Transverse colon (tissue), 4 donors: ENCODE measurements at regions not wholly inside any gene's neighbourhood (a gene's known extent, or its start where the extent isn't known, plus 50 kb on each side); places are given as distances from the start of the nearest gene placed in this dataset.

ENCODE experiments used
- DNase-seq: peaks from one replicate; pipeline ENCODE4 v3.0.0-alpha.2; 2019
- H3K27ac ChIP-seq, 4 donors: fragments of 200-600 bp; sonication (generic); 2 replicates each; pipeline ENCODE4 v1.5.1; 2016 to 2018; ENCODE audit warnings: inconsistent platforms in 4 of 4
- H3K27me3 ChIP-seq: fragments of 200-600 bp; sonication (generic); 2 replicates; pipeline ENCODE4 v1.5.1; 2017; ENCODE audit warnings: inconsistent platforms
- H3K36me3 ChIP-seq, 4 donors: fragments of 200-600 bp; sonication (generic); 2 replicates each; pipeline ENCODE4 v1.5.1; 2017 to 2019; ENCODE audit warnings: inconsistent platforms in 4 of 4
- H3K4me1 ChIP-seq, 4 donors: fragments of 200-600 bp; sonication (generic); 2 replicates each; pipeline ENCODE4 v1.5.1; 2017 to 2020; ENCODE audit warnings: inconsistent platforms in 4 of 4
- H3K4me3 ChIP-seq, 4 donors: fragments of 200-600 bp; sonication (generic); 1 replicate in 1 of 4; 2 replicates in 3 of 4; pipeline versions ENCODE4 v1.5.1 to v1.6.1; 2017 to 2019; ENCODE audit warnings: inconsistent platforms in 4 of 4
- H3K9me3 ChIP-seq, 2 donors: fragments of 200-600 bp; sonication (generic); 2 replicates each; pipeline ENCODE4 v1.5.1; 2017 to 2019; ENCODE audit warnings: inconsistent platforms in 2 of 2
- EP300 ChIP-seq: sonication (generic); formaldehyde crosslinking; IDR thresholded peaks from one replicate; pipeline ENCODE4 v1.6.1; 2017; ENCODE audit warnings: antibody characterized with exemption, low read depth
- POLR2A ChIP-seq: fragments of 450-650 bp; IDR thresholded peaks from one replicate; pipeline ENCODE4 v1.6.1; 2016; ENCODE audit warnings: antibody characterized with exemption, mild to moderate bottlenecking, moderate library complexity
- POLR2AphosphoS5 ChIP-seq, 3 donors: sonication (generic); formaldehyde crosslinking; IDR thresholded peaks; one replicate each; pipeline ENCODE4 v1.6.1; 2016; ENCODE audit warnings: antibody characterized with exemption in 3 of 3
- WGBS, 2 donors: methylation state at CpG; one replicate each; pipeline ENCODE4 v1.1.5; 2018; ENCODE audit warnings: low coverage in 1 of 2; 5-methylcytosine and 5-hydroxymethylcytosine counted together
- in situ Hi-C, 4 donors: fragments of 200-750 bp; cut with MboI; loops; one replicate each; pipeline versions ENCODE4 v1.15.0 to v1.15.1; 2017; ENCODE audit warnings: low sequenced_read_pairs in 3 of 4, low pct_ligation_motif_present in 1 of 4, low pct_unique_long_range_greater_than_20kb in 1 of 4
- intact Hi-C: fragments of 100-400 bp; cut with DNase I; formaldehyde crosslinking; loops from one replicate; pipeline ENCODE4 v1.15.1; 2023; ENCODE audit warnings: low total_unique reads
- TF ChIP-seq, protein P1 (sequence below), 5 experiments: fragments of 200-600 bp in 3 of 5; fragments of 450-650 bp in 2 of 5; sonication (generic) in 3 of 5; IDR thresholded peaks; 1 replicate in 2 of 5; 2 replicates in 3 of 5; pipeline ENCODE4 v1.5.1; 2016 to 2017; ENCODE audit warnings: antibody characterized with exemption in 5 of 5, inconsistent platforms in 3 of 5, mild to moderate bottlenecking in 2 of 5, moderate library complexity in 1 of 5

DNA sequence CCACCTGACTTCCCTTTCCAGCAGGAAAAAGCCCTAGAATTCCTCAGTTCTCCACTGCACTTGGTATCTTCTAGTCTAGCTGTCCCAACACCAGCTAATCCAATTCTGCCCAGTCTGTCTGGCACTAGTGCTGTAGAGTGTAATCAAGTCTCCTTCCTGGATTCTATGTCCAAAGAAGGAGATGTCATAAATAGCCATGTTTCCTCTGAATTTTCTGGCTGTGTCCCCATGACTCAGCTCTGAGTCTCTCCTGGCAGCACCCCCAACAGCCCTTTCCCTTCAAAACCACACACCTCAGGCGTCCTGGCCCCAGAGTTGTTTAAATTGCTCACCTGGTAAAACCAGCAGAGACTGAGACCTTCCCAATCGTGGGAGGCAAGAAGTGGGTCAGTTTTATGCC, 197.2 kb downstream of the GRXCR1 start:
- Histone ChIP-seq H3K27ac (no peak overlapping the region), H3K4me1 (no peaks in the 10 kb centered on the region), H3K4me3 (no peak overlapping the region), H3K27me3 (no peaks in the 10 kb centered on the region), H3K9me3 (no peaks in the 10 kb centered on the region), H3K36me3 (no peaks in the 10 kb centered on the region)
- TF ChIP-seq POLR2A = no peak
- TF ChIP-seq, protein P1, sequence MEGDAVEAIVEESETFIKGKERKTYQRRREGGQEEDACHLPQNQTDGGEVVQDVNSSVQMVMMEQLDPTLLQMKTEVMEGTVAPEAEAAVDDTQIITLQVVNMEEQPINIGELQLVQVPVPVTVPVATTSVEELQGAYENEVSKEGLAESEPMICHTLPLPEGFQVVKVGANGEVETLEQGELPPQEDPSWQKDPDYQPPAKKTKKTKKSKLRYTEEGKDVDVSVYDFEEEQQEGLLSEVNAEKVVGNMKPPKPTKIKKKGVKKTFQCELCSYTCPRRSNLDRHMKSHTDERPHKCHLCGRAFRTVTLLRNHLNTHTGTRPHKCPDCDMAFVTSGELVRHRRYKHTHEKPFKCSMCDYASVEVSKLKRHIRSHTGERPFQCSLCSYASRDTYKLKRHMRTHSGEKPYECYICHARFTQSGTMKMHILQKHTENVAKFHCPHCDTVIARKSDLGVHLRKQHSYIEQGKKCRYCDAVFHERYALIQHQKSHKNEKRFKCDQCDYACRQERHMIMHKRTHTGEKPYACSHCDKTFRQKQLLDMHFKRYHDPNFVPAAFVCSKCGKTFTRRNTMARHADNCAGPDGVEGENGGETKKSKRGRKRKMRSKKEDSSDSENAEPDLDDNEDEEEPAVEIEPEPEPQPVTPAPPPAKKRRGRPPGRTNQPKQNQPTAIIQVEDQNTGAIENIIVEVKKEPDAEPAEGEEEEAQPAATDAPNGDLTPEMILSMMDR (IDR thresholded peaks at IDR 0.05) = no peak
- no peak for TF ChIP-seq POLR2AphosphoS5 (IDR thresholded peaks at IDR 0.05)
- TF ChIP-seq EP300 = no peak
- 29 to 38% methylated on average over 2 of the region's 2 CpGs for WGBS, 2 donors
- in situ Hi-C loops = no loop called here
- intact Hi-C loops = no loop called here
- DNase-seq = no peak

DNA sequence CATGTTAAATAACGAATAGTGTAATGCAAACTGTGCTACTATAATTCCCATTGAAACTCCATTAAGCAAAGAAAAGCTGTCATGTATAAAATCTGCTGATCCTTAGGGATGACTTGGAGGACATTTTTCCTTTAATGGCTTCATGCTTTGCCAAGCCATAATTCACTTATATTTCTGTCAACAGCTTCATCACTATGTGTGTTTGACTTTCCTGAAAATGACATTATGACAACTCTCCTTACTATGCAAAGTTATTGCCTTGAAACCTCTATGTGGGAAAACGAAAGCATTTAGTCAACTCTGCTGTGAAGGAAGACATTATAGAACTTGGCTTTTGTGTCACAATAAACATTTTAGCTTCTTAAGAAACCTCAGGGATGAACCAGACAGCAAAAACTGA, 210.5 kb downstream of the GRXCR1 start:
- Histone ChIP-seq H3K9me3 (no peaks in the 10 kb centered on the region), H3K27ac (no peak overlapping the region), H3K36me3 (no peaks in the 10 kb centered on the region), H3K4me1 (no peaks in the 10 kb centered on the region), H3K4me3 (no peak overlapping the region), H3K27me3 (no peaks in the 10 kb centered on the region)
- in situ Hi-C loops (no loop called here), intact Hi-C loops (no loop called here)
- no peak for DNase-seq
- 54 to 63% methylated on average over 2 of the region's 2 CpGs for WGBS, 2 donors
- TF ChIP-seq POLR2A (no peak), EP300 (no peak), POLR2AphosphoS5 (IDR thresholded peaks at IDR 0.05) (no peak)
- TF ChIP-seq, protein P1 (IDR thresholded peaks at IDR 0.05) = no peak

DNA sequence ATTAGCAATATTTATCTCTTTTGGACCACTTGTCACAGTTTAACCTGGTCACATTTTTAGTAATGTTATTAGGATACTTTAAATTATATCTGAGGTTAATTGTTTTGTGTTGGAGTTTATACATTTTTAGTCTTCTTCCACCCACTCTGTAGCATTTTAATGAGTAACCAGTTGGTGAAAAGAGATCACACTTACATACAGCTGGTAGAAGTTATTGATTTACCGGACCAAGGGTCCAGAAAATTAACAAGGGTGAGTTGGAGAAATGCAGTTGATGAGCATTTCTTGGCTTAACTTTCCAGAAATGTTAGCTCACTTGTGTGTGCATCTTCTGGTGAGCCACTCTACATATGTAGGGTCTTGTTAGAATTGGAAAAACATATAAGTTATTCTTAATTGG, 219.6 kb downstream of the GRXCR1 start:
- Histone ChIP-seq H3K4me3 (no peak overlapping the region), H3K27ac (no peak overlapping the region), H3K27me3 (no peaks in the 10 kb centered on the region), H3K9me3 (no peaks in the 10 kb centered on the region), H3K4me1 (no peaks in the 10 kb centered on the region), H3K36me3 (no peaks in the 10 kb centered on the region)
- no peak for TF ChIP-seq EP300
- no peak for TF ChIP-seq POLR2A
- TF ChIP-seq, protein P1 (IDR thresholded peaks at IDR 0.05) = no peak
- TF ChIP-seq POLR2AphosphoS5 (IDR thresholded peaks at IDR 0.05) = no peak
- WGBS, 2 donors = 63 to 75% methylated on average over 1 of the region's 1 CpG
- intact Hi-C loops = no loop called here
- DNase-seq = no peak
- in situ Hi-C loops = no loop called here

DNA sequence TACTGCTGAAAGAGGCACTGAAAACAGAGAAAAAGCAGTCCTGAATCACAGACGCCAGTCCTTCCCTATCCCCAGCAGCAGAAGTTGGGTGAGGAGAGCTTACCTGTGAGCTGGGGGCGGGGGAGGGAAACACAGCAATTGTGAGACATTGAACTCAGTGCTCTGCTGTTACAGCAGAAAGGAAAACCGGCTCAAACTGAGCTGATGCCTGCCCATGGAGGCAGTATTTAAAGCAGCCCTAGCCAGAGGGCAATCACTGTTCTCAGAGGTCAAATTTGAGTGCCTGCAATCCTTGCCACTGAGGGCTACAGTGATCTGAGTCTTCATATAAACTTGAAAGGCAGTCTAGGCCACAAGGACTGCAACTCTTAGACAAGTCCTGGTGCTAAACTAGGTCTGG, 220.7 kb downstream of the GRXCR1 start:
- DNase-seq = no peak
- Histone ChIP-seq H3K4me1 (no peaks in the 10 kb centered on the region), H3K9me3 (no peaks in the 10 kb centered on the region), H3K4me3 (no peak overlapping the region), H3K36me3 (no peaks in the 10 kb centered on the region), H3K27ac (no peak overlapping the region), H3K27me3 (no peaks in the 10 kb centered on the region)
- intact Hi-C loops (no loop called here), in situ Hi-C loops (no loop called here)
- WGBS, 2 donors = 51 to 60% methylated on average over 2 to 3 of the region's 3 CpGs
- TF ChIP-seq POLR2A = no peak
- TF ChIP-seq POLR2AphosphoS5 (IDR thresholded peaks at IDR 0.05) = no peak
- TF ChIP-seq EP300 = no peak
- TF ChIP-seq, protein P1 (IDR thresholded peaks at IDR 0.05) = no peak
